ENCODE measurements at regions not wholly inside any gene's neighbourhood (a gene's known extent, or its start where the extent isn't known, plus 50 kb on each side); places are given as distances from the start of the nearest gene placed in this dataset.

- TF ChIP-seq, protein P1, sequence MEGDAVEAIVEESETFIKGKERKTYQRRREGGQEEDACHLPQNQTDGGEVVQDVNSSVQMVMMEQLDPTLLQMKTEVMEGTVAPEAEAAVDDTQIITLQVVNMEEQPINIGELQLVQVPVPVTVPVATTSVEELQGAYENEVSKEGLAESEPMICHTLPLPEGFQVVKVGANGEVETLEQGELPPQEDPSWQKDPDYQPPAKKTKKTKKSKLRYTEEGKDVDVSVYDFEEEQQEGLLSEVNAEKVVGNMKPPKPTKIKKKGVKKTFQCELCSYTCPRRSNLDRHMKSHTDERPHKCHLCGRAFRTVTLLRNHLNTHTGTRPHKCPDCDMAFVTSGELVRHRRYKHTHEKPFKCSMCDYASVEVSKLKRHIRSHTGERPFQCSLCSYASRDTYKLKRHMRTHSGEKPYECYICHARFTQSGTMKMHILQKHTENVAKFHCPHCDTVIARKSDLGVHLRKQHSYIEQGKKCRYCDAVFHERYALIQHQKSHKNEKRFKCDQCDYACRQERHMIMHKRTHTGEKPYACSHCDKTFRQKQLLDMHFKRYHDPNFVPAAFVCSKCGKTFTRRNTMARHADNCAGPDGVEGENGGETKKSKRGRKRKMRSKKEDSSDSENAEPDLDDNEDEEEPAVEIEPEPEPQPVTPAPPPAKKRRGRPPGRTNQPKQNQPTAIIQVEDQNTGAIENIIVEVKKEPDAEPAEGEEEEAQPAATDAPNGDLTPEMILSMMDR (IDR thresholded peaks at IDR 0.05), result no peak
- H3K36me3 ChIP-seq (ENCODE audit: low read depth), result no peaks in the 10 kb centered on the region
- intact Hi-C loops (cut with DNase I, micrococcal nuclease), result no loop called here
- H3K4me3 ChIP-seq, result no peak overlapping the region
- H3K4me1 ChIP-seq (ENCODE audit: low read depth), result no peaks in the 10 kb centered on the region
- H3K9me3 ChIP-seq, result no peaks in the 10 kb centered on the region
- DNase-seq (no peak), ATAC-seq (no peak)
Measured at GRCh38 chr4:29009908-29010307, 1710.3 kb upstream of the PCDH7 start.

DNA sequence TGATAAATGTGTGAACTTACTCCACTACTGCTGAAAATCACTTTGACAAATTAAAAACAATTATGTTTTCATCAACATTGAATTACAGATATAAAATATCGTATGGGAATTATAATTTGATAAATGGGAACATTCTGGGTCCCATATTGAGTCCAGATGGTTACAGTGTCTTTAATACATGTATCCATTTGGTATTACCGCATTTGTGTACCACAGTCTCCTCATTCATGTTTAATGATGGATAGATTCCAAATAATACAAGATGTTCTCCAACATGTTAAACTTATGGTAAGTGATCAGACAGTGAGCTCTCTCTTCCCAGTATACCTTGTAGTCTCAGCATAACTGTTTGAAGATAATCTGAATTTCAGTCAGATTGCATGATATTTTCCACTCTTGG, 1706.8 kb upstream of the PCDH7 start:
- Histone ChIP-seq H3K4me3 (no peak overlapping the region), H3K9me3 (no peaks in the 10 kb centered on the region), H3K4me1 (ENCODE audit: low read depth) (no peaks in the 10 kb centered on the region), H3K36me3 (ENCODE audit: low read depth) (no peaks in the 10 kb centered on the region)
- ATAC-seq (no peak), DNase-seq (no peak)
- TF ChIP-seq, protein P1 (IDR thresholded peaks at IDR 0.05), result no peak
- intact Hi-C loops (cut with DNase I, micrococcal nuclease), result no loop called here

- TF ChIP-seq, protein P1 (IDR thresholded peaks at IDR 0.05), result no peak
- ATAC-seq (no peak), DNase-seq (no peak)
- no peak overlapping the region for H3K4me3 ChIP-seq
- H3K9me3 ChIP-seq, result no peaks in the 10 kb centered on the region
- H3K4me1 ChIP-seq (ENCODE audit: low read depth), result no peaks in the 10 kb centered on the region
- no peaks in the 10 kb centered on the region for H3K36me3 ChIP-seq (ENCODE audit: low read depth)
- intact Hi-C loops (cut with DNase I, micrococcal nuclease), result no loop called here
Measured at GRCh38 chr4:29014555-29014954, 1705.6 kb upstream of the PCDH7 start.

GRCh38 chr4:29033703-29034102, 1686.5 kb upstream of the PCDH7 start:
- ATAC-seq, result no peak
- intact Hi-C loops (cut with DNase I, micrococcal nuclease), result no loop called here
- Histone ChIP-seq H3K4me3 (no peak overlapping the region), H3K9me3 (peaks cover 17% of the 10 kb centered on the region), H3K36me3 (ENCODE audit: low read depth) (no peaks in the 10 kb centered on the region), H3K4me1 (ENCODE audit: low read depth) (no peaks in the 10 kb centered on the region)
- DNase-seq, result no peak
- TF ChIP-seq, protein P1 (IDR thresholded peaks at IDR 0.05), result no peak

- Histone ChIP-seq H3K4me3 (no peak overlapping the region), H3K36me3 (ENCODE audit: low read depth) (no peaks in the 10 kb centered on the region), H3K4me1 (ENCODE audit: low read depth) (no peaks in the 10 kb centered on the region), H3K9me3 (peaks cover 17% of the 10 kb centered on the region)
- intact Hi-C loops (cut with DNase I, micrococcal nuclease), result no loop called here
- DNase-seq (no peak), ATAC-seq (no peak)
- TF ChIP-seq, protein P1 (IDR thresholded peaks at IDR 0.05), result no peak
Measured at GRCh38 chr4:29037501-29037900, 1682.7 kb upstream of the PCDH7 start.

- TF ChIP-seq, protein P1 (IDR thresholded peaks at IDR 0.05), result no peak
- Histone ChIP-seq H3K9me3 (peaks cover 4% of the 10 kb centered on the region), H3K4me3 (no peak overlapping the region), H3K4me1 (ENCODE audit: low read depth) (no peaks in the 10 kb centered on the region), H3K36me3 (ENCODE audit: low read depth) (no peaks in the 10 kb centered on the region)
- no peak for ATAC-seq
- DNase-seq, result no peak
- intact Hi-C loops (cut with DNase I, micrococcal nuclease), result no loop called here
Measured at GRCh38 chr4:29043411-29043810, 1676.8 kb upstream of the PCDH7 start.

Measured in mucosa of descending colon (tissue), 3 donors.